Endothelial cell of umbilical vein (primary cell): ENCODE measurements at regions not wholly inside any gene's neighbourhood (a gene's known extent, or its start where the extent isn't known, plus 50 kb on each side); places are given as distances from the start of the nearest gene placed in this dataset.

Source experiments
- BruUV-seq: library from RNA; stranded (reverse); fragments of 400-500 nt; replicated peaks from 2 replicates; lab custom pipeline; 2021; lab: Mats Ljungman, UMichigan
- CTCF ChIA-PET: fragments of 300-600, 350-600 bp; sonication (Branson Sonifier 250); formaldehyde crosslinking; loops from one replicate; lab custom pipeline; 2021; ENCODE audit warnings: antibody characterized with exemption, inconsistent platforms; lab: Charles Lee
- POLR2A ChIA-PET: fragments of 300-600, 350-600 bp; sonication (Branson Sonifier 250); formaldehyde crosslinking; loops from one replicate; lab custom pipeline; 2021; ENCODE audit warnings: antibody characterized with exemption, inconsistent platforms; lab: Charles Lee
- DNase-seq: peaks from one replicate; pipeline ENCODE4 v3.0.0-alpha.2; 2011; ENCODE audit warnings: low read depth, low spot score
- FAIRE-seq: peaks from 2 replicates; lab custom pipeline; 2011; peaks lifted over from hg19 to GRCh38; lab: Jason Lieb, UNC
- H2AFZ ChIP-seq: 2 replicates; pipeline ENCODE4 v1.6.0; 2012; ENCODE audit warnings: low read depth, low read length, control low read depth, inconsistent platforms
- H3K27ac ChIP-seq: 2 replicates; pipeline ENCODE4 v1.5.1; 2011; ENCODE audit warnings: low read depth, mild to moderate bottlenecking, control low read depth, low read length, moderate library complexity; ENCODE audit not compliant: insufficient read depth
- H3K27me3 ChIP-seq, 2 experiments: 2 replicates each; pipeline versions ENCODE4 v1.6.0 to v1.6.1; 2011; ENCODE audit warnings: low read length in 2 of 2, mixed read lengths in 1 of 2; ENCODE audit not compliant: control insufficient read depth in 2 of 2, insufficient read depth in 2 of 2
- H3K36me3 ChIP-seq, 2 experiments: 2 replicates in 1 of 2; 3 replicates in 1 of 2; pipeline ENCODE4 v1.5.1; 2011; ENCODE audit warnings: low read length in 2 of 2, mild to moderate bottlenecking in 1 of 2, moderate library complexity in 1 of 2; ENCODE audit not compliant: control insufficient read depth in 2 of 2, insufficient read depth in 2 of 2; ENCODE audit errors: extremely low read depth in 1 of 2
- H3K4me1 ChIP-seq: 3 replicates; pipeline ENCODE4 v1.5.1; 2011; ENCODE audit warnings: mild to moderate bottlenecking, low read length; ENCODE audit not compliant: control insufficient read depth, insufficient read depth; ENCODE audit errors: extremely low read depth
- H3K4me2 ChIP-seq: 2 replicates; pipeline ENCODE4 v1.6.1; 2011; ENCODE audit warnings: low read length, control low read depth, mixed read lengths; ENCODE audit not compliant: insufficient read depth
- H3K4me3 ChIP-seq, 3 experiments: fragments of 200-600 bp in 1 of 3; sonication (generic), shearing (Covaris generic) in 1 of 3; replicated peaks in 1 of 3; 2 replicates each; pipeline ENCODE4 v1.5.1; 2011 to 2016; ENCODE audit warnings: control low read depth in 3 of 3, low read length in 3 of 3, mild to moderate bottlenecking in 2 of 3, inconsistent platforms in 1 of 3, low read depth in 1 of 3, moderate library complexity in 1 of 3; ENCODE audit not compliant: insufficient read depth in 1 of 3
- H3K79me2 ChIP-seq: 2 replicates; pipeline ENCODE4 v1.6.0; 2012; ENCODE audit warnings: low read length, inconsistent platforms; ENCODE audit not compliant: control insufficient read depth, insufficient read depth
- H3K9ac ChIP-seq: replicated peaks from 2 replicates; pipeline ENCODE3; 2011; ENCODE audit warnings: low read length, control low read depth; ENCODE audit not compliant: insufficient read depth; ENCODE audit errors: extremely low read depth
- H3K9me1 ChIP-seq: replicated peaks from 3 replicates; pipeline ENCODE4 v1.6.0; 2011; ENCODE audit warnings: mild to moderate bottlenecking, low read length; ENCODE audit not compliant: control insufficient read depth, insufficient read depth; ENCODE audit errors: extremely low read depth
- H3K9me3 ChIP-seq: replicated peaks from 2 replicates; pipeline ENCODE4 v1.5.1; 2012; ENCODE audit warnings: low read length, inconsistent platforms; ENCODE audit not compliant: control insufficient read depth, insufficient read depth
- H4K20me1 ChIP-seq: replicated peaks from 2 replicates; pipeline ENCODE3; 2011; ENCODE audit warnings: mild to moderate bottlenecking, low read length; ENCODE audit not compliant: control insufficient read depth, insufficient read depth; ENCODE audit errors: extremely low read depth
- EZH2 ChIP-seq: IDR thresholded peaks from 2 replicates; pipeline ENCODE4 v1.6.1; 2012; ENCODE audit warnings: borderline replicate concordance, low read depth, mild to moderate bottlenecking, moderate library complexity, low read length, inconsistent platforms; ENCODE audit not compliant: severe bottlenecking
- FOS ChIP-seq: IDR thresholded peaks from 2 replicates; pipeline ENCODE4 v1.6.1; 2011; ENCODE audit warnings: mild to moderate bottlenecking, low read length, moderate library complexity, borderline replicate concordance; ENCODE audit not compliant: insufficient read depth
- GATA2 ChIP-seq: IDR thresholded peaks from 2 replicates; pipeline ENCODE4 v1.7.0; 2011; ENCODE audit warnings: low read depth, mild to moderate bottlenecking, moderate library complexity, mixed read lengths, low read length; ENCODE audit not compliant: insufficient read length, insufficient read depth
- JUN ChIP-seq: IDR thresholded peaks from 2 replicates; pipeline ENCODE4 v1.6.1; 2011; ENCODE audit warnings: borderline replicate concordance, low read depth; ENCODE audit not compliant: insufficient read length, insufficient read depth
- MYC ChIP-seq: IDR thresholded peaks from one replicate; pipeline ENCODE4 v1.6.1; 2011; ENCODE audit warnings: mild to moderate bottlenecking, low read depth, low read length
- POLR2A ChIP-seq: IDR thresholded peaks from 2 replicates; pipeline ENCODE4 v1.6.1; 2012; ENCODE audit warnings: low read depth, mild to moderate bottlenecking, control low read depth, low read length
- POLR2AphosphoS5 ChIP-seq: IDR thresholded peaks from 2 replicates; pipeline ENCODE4 v1.6.1; 2012; ENCODE audit warnings: low read depth, mild to moderate bottlenecking, control low read depth, low read length, moderate library complexity; ENCODE audit not compliant: insufficient read depth
- dilution Hi-C: fragments of 300-500 bp; cut with MboI; formaldehyde crosslinking; loops from one replicate; pipeline ENCODE4 v1.15.0; 2019; ENCODE audit warnings: low sequenced_read_pairs; ENCODE audit not compliant: extremely low pct_ligation_motif_present
- intact Hi-C: fragments of 100-400 bp; cut with micrococcal nuclease; formaldehyde crosslinking; loops from one replicate; pipeline ENCODE4 v1.10.0; 2022
- TF ChIP-seq, protein P1 (sequence below), 2 donors: IDR thresholded peaks; 1 replicate in 1 of 2; 2 replicates in 1 of 2; pipeline ENCODE4 v1.5.1; 2011; ENCODE audit warnings: low read length in 2 of 2, mild to moderate bottlenecking in 2 of 2, moderate library complexity in 2 of 2, control low read depth in 1 of 2, inconsistent platforms in 1 of 2, low read depth in 1 of 2; ENCODE audit not compliant: insufficient read depth in 1 of 2; ENCODE audit errors: extremely low read depth in 1 of 2
- TF ChIP-seq, protein P2 (sequence below): IDR thresholded peaks from 2 replicates; pipeline ENCODE4 v1.6.1; 2011; ENCODE audit not compliant: insufficient read depth, insufficient read length

DNA sequence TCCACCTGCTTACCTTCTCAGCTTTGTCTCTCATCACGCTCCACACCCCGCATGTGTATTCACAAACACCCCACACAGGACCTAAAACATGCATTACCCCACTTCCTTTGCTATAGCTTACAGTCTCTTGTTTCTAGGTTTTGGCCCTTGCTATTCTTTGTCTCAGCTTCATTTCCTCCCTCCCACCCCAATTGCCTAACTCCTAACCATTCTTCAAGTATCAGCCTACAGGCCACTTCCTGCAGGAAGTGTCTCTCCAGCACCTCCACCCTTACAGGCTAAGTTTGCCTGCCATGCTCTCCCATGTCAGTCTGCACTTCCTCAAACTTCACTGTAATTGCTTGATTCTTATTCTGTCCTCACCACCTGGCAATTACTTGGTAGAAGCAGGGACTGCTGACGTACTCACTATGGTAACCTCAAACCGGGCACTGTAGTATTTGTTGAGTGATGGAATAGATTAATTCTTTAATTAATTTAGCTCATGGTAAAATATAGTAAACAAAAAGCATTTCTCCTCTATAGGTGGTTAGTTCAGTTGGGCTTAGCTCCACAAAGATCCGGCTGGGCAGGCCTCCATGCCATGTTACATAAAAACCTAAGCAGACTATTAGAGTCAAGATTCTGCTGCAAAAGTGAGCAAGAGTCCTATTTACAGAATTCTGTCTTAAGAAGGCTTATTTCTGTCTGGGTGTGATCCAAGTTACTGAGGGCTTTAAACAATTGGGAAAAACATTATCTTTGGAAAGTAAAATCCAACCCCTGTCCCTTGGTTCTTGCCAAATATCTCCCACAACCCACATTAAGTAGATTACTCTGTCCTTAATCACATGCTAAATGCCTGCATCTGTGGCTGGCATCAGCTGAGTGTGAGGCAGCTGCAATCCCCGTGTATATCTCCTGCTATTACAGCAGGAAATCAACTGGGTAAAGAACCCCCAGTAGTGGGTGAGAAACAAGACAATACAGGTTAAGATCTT, 124.7 kb upstream of the CPEB2 start:
- BruUV-seq, result no TSS peak
- H3K27ac ChIP-seq, result no peak overlapping the region
- intact Hi-C loops, result no loop called here

More for the DNA sequence above, 124.7 kb upstream of the CPEB2 start:
- TF ChIP-seq JUN (no peak), GATA2 (no peak), POLR2AphosphoS5 (no peak), MYC (no peak), EZH2 (no peak), POLR2A (no peak), FOS (no peak)
- TF ChIP-seq, protein P1, sequence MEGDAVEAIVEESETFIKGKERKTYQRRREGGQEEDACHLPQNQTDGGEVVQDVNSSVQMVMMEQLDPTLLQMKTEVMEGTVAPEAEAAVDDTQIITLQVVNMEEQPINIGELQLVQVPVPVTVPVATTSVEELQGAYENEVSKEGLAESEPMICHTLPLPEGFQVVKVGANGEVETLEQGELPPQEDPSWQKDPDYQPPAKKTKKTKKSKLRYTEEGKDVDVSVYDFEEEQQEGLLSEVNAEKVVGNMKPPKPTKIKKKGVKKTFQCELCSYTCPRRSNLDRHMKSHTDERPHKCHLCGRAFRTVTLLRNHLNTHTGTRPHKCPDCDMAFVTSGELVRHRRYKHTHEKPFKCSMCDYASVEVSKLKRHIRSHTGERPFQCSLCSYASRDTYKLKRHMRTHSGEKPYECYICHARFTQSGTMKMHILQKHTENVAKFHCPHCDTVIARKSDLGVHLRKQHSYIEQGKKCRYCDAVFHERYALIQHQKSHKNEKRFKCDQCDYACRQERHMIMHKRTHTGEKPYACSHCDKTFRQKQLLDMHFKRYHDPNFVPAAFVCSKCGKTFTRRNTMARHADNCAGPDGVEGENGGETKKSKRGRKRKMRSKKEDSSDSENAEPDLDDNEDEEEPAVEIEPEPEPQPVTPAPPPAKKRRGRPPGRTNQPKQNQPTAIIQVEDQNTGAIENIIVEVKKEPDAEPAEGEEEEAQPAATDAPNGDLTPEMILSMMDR (IDR thresholded peaks at IDR 0.05; ENCODE audit: extremely low read depth in 1 of 2, insufficient read depth in 1 of 2, low read depth in 1 of 2, low read length in 2 of 2), result no peak
- TF ChIP-seq, protein P2, sequence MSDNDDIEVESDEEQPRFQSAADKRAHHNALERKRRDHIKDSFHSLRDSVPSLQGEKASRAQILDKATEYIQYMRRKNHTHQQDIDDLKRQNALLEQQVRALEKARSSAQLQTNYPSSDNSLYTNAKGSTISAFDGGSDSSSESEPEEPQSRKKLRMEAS, result no peak
- no peaks in the 10 kb centered on the region for H3K27me3 ChIP-seq
- ChIA-PET POLR2A (no interaction called here), CTCF (no interaction called here)
- no peak for FAIRE-seq
- H3K4me3 ChIP-seq, result no peak overlapping the region
- H3K4me2 ChIP-seq, result no peak overlapping the region
- H3K79me2 ChIP-seq, result no peaks in the 10 kb centered on the region
- H3K4me1 ChIP-seq, result no peaks in the 10 kb centered on the region
- H3K9ac ChIP-seq, result no peak overlapping the region
- DNase-seq, result no peak
- no peaks in the 10 kb centered on the region for H4K20me1 ChIP-seq
- no peaks in the 10 kb centered on the region for H3K36me3 ChIP-seq
- H3K9me3 ChIP-seq, result no peaks in the 10 kb centered on the region
- no peaks in the 10 kb centered on the region for H3K9me1 ChIP-seq
- dilution Hi-C loops, result no loop called here
- no peak overlapping the region for H2AFZ ChIP-seq
